IMR-90 (cell line): ENCODE measurements at regions not wholly inside any gene's neighbourhood (a gene's known extent, or its start where the extent isn't known, plus 50 kb on each side); places are given as distances from the start of the nearest gene placed in this dataset.
A peak's percentile ranks its signal among the peaks of the same experiment; 100 is the strongest.

Source experiments
- ATAC-seq: fragments of 200-7000 bp; cut with Tn5 transposase; 2 replicates; pipeline ENCODE4 v1.9.1; 2020; ENCODE audit warnings: low read depth, mild to moderate bottlenecking, moderate library complexity
- BruUV-seq: library from RNA; stranded (reverse); fragments of 400-500 nt; replicated peaks from 2 replicates; lab custom pipeline; 2021; lab: Mats Ljungman, UMichigan
- CTCF ChIA-PET: fragments of 300-600 bp; formaldehyde crosslinking; extraction: SDS; loops from one replicate; lab custom pipeline; 2021; ENCODE audit warnings: antibody characterized with exemption; lab: Yijun Ruan, JAX
- POLR2A ChIA-PET: fragments of 300-600 bp; sonication (Branson Sonifier 250); formaldehyde crosslinking; loops from one replicate; lab custom pipeline; 2022; ENCODE audit warnings: antibody characterized with exemption; ENCODE audit not compliant: unreplicated experiment; lab: Charles Lee
- DNase-seq: peaks from one replicate; pipeline ENCODE4 v3.0.0; 2013
- H2AFZ ChIP-seq: replicated peaks from 2 replicates; pipeline ENCODE3; 2013; ENCODE audit warnings: low read length, mild to moderate bottlenecking; ENCODE audit not compliant: poor library complexity
- H2AK5ac ChIP-seq: 2 replicates; pipeline ENCODE4 v1.6.1; 2013; ENCODE audit warnings: low read depth, low read length, inconsistent platforms
- H2AK9ac ChIP-seq: replicated peaks from 2 replicates; pipeline ENCODE3; 2013; ENCODE audit warnings: mild to moderate bottlenecking, low read depth, low read length, moderate library complexity; ENCODE audit not compliant: poor library complexity
- H2BK120ac ChIP-seq: 2 replicates; pipeline ENCODE4 v1.6.1; 2013; ENCODE audit warnings: low read depth, low read length, inconsistent platforms
- H2BK15ac ChIP-seq: 3 replicates; pipeline ENCODE4 v1.6.1; 2013; ENCODE audit warnings: low read depth, low read length, inconsistent platforms
- H2BK20ac ChIP-seq: 2 replicates; pipeline ENCODE4 v1.6.1; 2013; ENCODE audit warnings: low read depth, mild to moderate bottlenecking, inconsistent platforms, low read length, moderate library complexity
- H2BK5ac ChIP-seq: 2 replicates; pipeline ENCODE4 v1.6.1; 2013; ENCODE audit warnings: mild to moderate bottlenecking, low read depth, low read length, inconsistent platforms; ENCODE audit not compliant: poor library complexity, severe bottlenecking
- H3K14ac ChIP-seq: replicated peaks from 2 replicates; pipeline ENCODE4 v1.6.1; 2013; ENCODE audit warnings: low read depth, low read length, inconsistent platforms
- H3K18ac ChIP-seq: 2 replicates; pipeline ENCODE4 v1.6.1; 2013; ENCODE audit warnings: low read depth, low read length, control low read depth
- H3K23ac ChIP-seq: 2 replicates; pipeline ENCODE4 v1.6.1; 2013; ENCODE audit warnings: low read depth, low read length, inconsistent platforms
- H3K27ac ChIP-seq: 2 replicates; pipeline ENCODE4 v1.5.1; 2013; ENCODE audit warnings: mild to moderate bottlenecking, control low read depth, low read length; ENCODE audit not compliant: insufficient read depth
- H3K27me3 ChIP-seq: 2 replicates; pipeline ENCODE4 v1.6.1; 2013; ENCODE audit warnings: low read length; ENCODE audit not compliant: control insufficient read depth, insufficient read depth
- H3K36me3 ChIP-seq: 2 replicates; pipeline ENCODE4 v1.6.1; 2013; ENCODE audit warnings: low read length, mixed read lengths; ENCODE audit not compliant: control insufficient read depth, insufficient read depth
- H3K4ac ChIP-seq: 2 replicates; pipeline ENCODE4 v1.6.1; 2013; ENCODE audit warnings: low read depth, low read length, inconsistent platforms
- H3K4me1 ChIP-seq: 2 replicates; pipeline ENCODE4 v1.6.1; 2013; ENCODE audit warnings: low read length, mixed read lengths; ENCODE audit not compliant: control insufficient read depth, insufficient read depth
- H3K4me2 ChIP-seq: 2 replicates; pipeline ENCODE4 v1.6.1; 2013; ENCODE audit warnings: low read depth, mild to moderate bottlenecking, control low read depth, low read length, moderate library complexity
- H3K4me3 ChIP-seq: 2 replicates; pipeline ENCODE4 v1.5.1; 2013; ENCODE audit warnings: low read depth, mild to moderate bottlenecking, control low read depth, low read length, moderate library complexity; ENCODE audit not compliant: insufficient read depth
- H3K56ac ChIP-seq: 2 replicates; pipeline ENCODE4 v1.6.1; 2013; ENCODE audit warnings: low read length, inconsistent platforms; ENCODE audit not compliant: insufficient read depth; ENCODE audit errors: extremely low read depth
- H3K79me1 ChIP-seq, 2 experiments: 2 replicates each; pipeline ENCODE4 v1.6.1; 2013; ENCODE audit warnings: low read length in 2 of 2, inconsistent platforms in 1 of 2, low read depth in 1 of 2
- H3K9ac ChIP-seq: 2 replicates; pipeline ENCODE4 v1.6.1; 2013; ENCODE audit warnings: low read depth, low read length, control low read depth
- H3K9me1 ChIP-seq: 2 replicates; pipeline ENCODE4 v1.6.1; 2013; ENCODE audit warnings: low read length, inconsistent platforms; ENCODE audit not compliant: insufficient read depth
- H3K9me3 ChIP-seq: 2 replicates; pipeline ENCODE4 v1.6.1; 2013; ENCODE audit warnings: low read length; ENCODE audit not compliant: control insufficient read depth, insufficient read depth
- H4K20me1 ChIP-seq: 2 replicates; pipeline ENCODE4 v1.6.1; 2013; ENCODE audit warnings: low read length, inconsistent platforms; ENCODE audit not compliant: insufficient read depth
- H4K5ac ChIP-seq: 2 replicates; pipeline ENCODE4 v1.6.1; 2013; ENCODE audit warnings: mild to moderate bottlenecking, low read depth, low read length, control low read depth
- H4K8ac ChIP-seq, 2 experiments: 2 replicates each; pipeline ENCODE4 v1.6.1; 2013; ENCODE audit warnings: low read depth in 2 of 2, low read length in 2 of 2, control low read depth in 1 of 2, inconsistent platforms in 1 of 2
- H4K91ac ChIP-seq: 2 replicates; pipeline ENCODE4 v1.6.1; 2013; ENCODE audit warnings: low read depth, low read length, inconsistent platforms; ENCODE audit not compliant: insufficient read depth
- BHLHE40 ChIP-seq: fragments of 150-350 bp; IDR thresholded peaks from 2 replicates; pipeline ENCODE4 v1.6.1; 2016; ENCODE audit warnings: mild to moderate bottlenecking, low read depth, low read length
- CEBPB ChIP-seq: IDR thresholded peaks from 2 replicates; pipeline ENCODE4 v1.6.1; 2012; ENCODE audit warnings: low read depth, low read length, improper control_type of control experiment
- CHD1 ChIP-seq: IDR thresholded peaks from 2 replicates; pipeline ENCODE4 v1.6.1; 2012; ENCODE audit warnings: low read depth, low read length, improper control_type of control experiment
- FOS ChIP-seq: fragments of 150-350 bp; IDR thresholded peaks from 2 replicates; pipeline ENCODE4 v1.6.1; 2016; ENCODE audit warnings: low read depth, low read length
- MAFK ChIP-seq: IDR thresholded peaks from 2 replicates; pipeline ENCODE4 v1.6.1; 2012; ENCODE audit warnings: low read depth, low read length, improper control_type of control experiment
- MAZ ChIP-seq: IDR thresholded peaks from 2 replicates; pipeline ENCODE4 v1.6.1; 2012; ENCODE audit warnings: low read depth, mild to moderate bottlenecking, low read length, improper control_type of control experiment, moderate library complexity, borderline replicate concordance
- MXI1 ChIP-seq: IDR thresholded peaks from 2 replicates; pipeline ENCODE4 v1.6.1; 2012; ENCODE audit warnings: low read depth, mild to moderate bottlenecking, low read length, moderate library complexity, borderline replicate concordance
- NFE2L2 ChIP-seq: fragments of 150-350 bp; IDR thresholded peaks from 2 replicates; pipeline ENCODE4 v1.6.1; 2016; ENCODE audit warnings: low read depth, mild to moderate bottlenecking, low read length
- POLR2A ChIP-seq: IDR thresholded peaks from 2 replicates; pipeline ENCODE4 v1.6.1; 2012; ENCODE audit warnings: mild to moderate bottlenecking, low read depth, low read length
- RAD21 ChIP-seq: IDR thresholded peaks from 2 replicates; pipeline ENCODE4 v1.6.1; 2012; ENCODE audit warnings: low read length, improper control_type of control experiment
- RCOR1 ChIP-seq: IDR thresholded peaks from 2 replicates; pipeline ENCODE4 v1.6.1; 2012; ENCODE audit warnings: mild to moderate bottlenecking, low read length, improper control_type of control experiment; ENCODE audit not compliant: insufficient replicate concordance
- RFX5 ChIP-seq: IDR thresholded peaks from 2 replicates; pipeline ENCODE4 v1.8.0; 2012; ENCODE audit warnings: low read depth, mild to moderate bottlenecking, low read length, moderate library complexity
- SMC3 ChIP-seq: fragments of 150-350 bp; IDR thresholded peaks from 2 replicates; pipeline ENCODE4 v1.6.1; 2016; ENCODE audit warnings: low read depth, mild to moderate bottlenecking, antibody characterized with exemption, low read length, moderate library complexity
- WGBS, 2 experiments: methylation state at CpG; one replicate each; pipeline versions ENCODE4 v1.1.5 to v1.1.7; 2013; ENCODE audit warnings: missing lambda C conversion rate in 2 of 2; ENCODE audit not compliant: insufficient read length in 1 of 2; ENCODE audit errors: extremely low coverage in 2 of 2; 5-methylcytosine and 5-hydroxymethylcytosine counted together
- dilution Hi-C: fragments of 300-500 bp; cut with HindIII; formaldehyde crosslinking; loops from one replicate; pipeline ENCODE4 v1.14.3; 2018; ENCODE audit warnings: low sequenced_read_pairs; ENCODE audit not compliant: unreplicated experiment
- in situ Hi-C: fragments of 300-500 bp; cut with MboI; formaldehyde crosslinking; loops from 3 replicates; pipeline ENCODE4 v1.14.3; 2019; ENCODE audit warnings: low sequenced_read_pairs, inconsistent platforms, mixed read lengths
- intact Hi-C: fragments of 100-400 bp; cut with micrococcal nuclease; formaldehyde crosslinking; loops from 2 replicates; pipeline ENCODE4 v1.10.0; 2022
- TF ChIP-seq, protein P1 (sequence below): conservative IDR thresholded peaks from 2 replicates; pipeline ENCODE4 v1.5.1; 2012; ENCODE audit warnings: mild to moderate bottlenecking, low read depth, low read length, improper control_type of control experiment
- TF ChIP-seq, protein P2 (sequence below): fragments of 150-350 bp; IDR thresholded peaks from 2 replicates; pipeline ENCODE4 v1.6.1; 2017; ENCODE audit warnings: mild to moderate bottlenecking, antibody characterized with exemption, low read length, low read depth

GRCh38 chr13:26872525-26873385, 112.2 kb upstream of the GPR12 start:
- H4K91ac ChIP-seq: no peak overlapping the region
- H3K14ac ChIP-seq: no peak overlapping the region
- H2BK5ac ChIP-seq: no peak overlapping the region
- H2BK15ac ChIP-seq: no peak overlapping the region
- ChIA-PET POLR2A (no interaction called here), CTCF (interaction anchor here (0.9 to 1.7 kb wide), 3 partner anchors 13 to 166 kb away, joined by 3 to 4 read pairs (median 4); no protein-coding TSS in a partner anchor)
- no peak overlapping the region for H3K9ac ChIP-seq
- no peaks in the 10 kb centered on the region for H3K27me3 ChIP-seq
- H4K20me1 ChIP-seq: no peaks in the 10 kb centered on the region
- H3K4me2 ChIP-seq: no peak overlapping the region
- dilution Hi-C loops: no loop called here
- no peaks in the 10 kb centered on the region for H3K4me1 ChIP-seq
- DNase-seq (peak; percentile 31), ATAC-seq (peak; percentile 65; the same call in 1 of the 2 replicates)
- no peak overlapping the region for H3K4ac ChIP-seq
- H2AK9ac ChIP-seq: no peak overlapping the region
- no peak overlapping the region for H3K56ac ChIP-seq
- no peak overlapping the region for H3K23ac ChIP-seq
- no peak overlapping the region for H4K8ac ChIP-seq
- no peak overlapping the region for H3K4me3 ChIP-seq
- intact Hi-C loops: loop anchor here (1.0 kb wide), 1 partner anchor 165 kb away; no protein-coding TSS in a partner anchor
- H3K79me1 ChIP-seq: no peaks in the 10 kb centered on the region
- no peak overlapping the region for H2AK5ac ChIP-seq
- H2BK120ac ChIP-seq: no peak overlapping the region
- H2AFZ ChIP-seq: no peak overlapping the region
- H2BK20ac ChIP-seq: no peak overlapping the region
- H3K36me3 ChIP-seq: no peaks in the 10 kb centered on the region
- H3K9me3 ChIP-seq: no peaks in the 10 kb centered on the region; the same call in 1 of the 2 replicates
- BruUV-seq: no TSS peak
- 39% methylated on average over 11 of the region's 28 CpGs; no CpG with 5 or more reads in 1 of the 2 experiments for WGBS, 2 experiments
- no peaks in the 10 kb centered on the region for H3K9me1 ChIP-seq
- no peak overlapping the region for H3K27ac ChIP-seq
- H3K18ac ChIP-seq: no peak overlapping the region
- H4K5ac ChIP-seq: no peak overlapping the region
- in situ Hi-C loops: no loop called here
- no peak for TF ChIP-seq CHD1
- TF ChIP-seq, protein P1, sequence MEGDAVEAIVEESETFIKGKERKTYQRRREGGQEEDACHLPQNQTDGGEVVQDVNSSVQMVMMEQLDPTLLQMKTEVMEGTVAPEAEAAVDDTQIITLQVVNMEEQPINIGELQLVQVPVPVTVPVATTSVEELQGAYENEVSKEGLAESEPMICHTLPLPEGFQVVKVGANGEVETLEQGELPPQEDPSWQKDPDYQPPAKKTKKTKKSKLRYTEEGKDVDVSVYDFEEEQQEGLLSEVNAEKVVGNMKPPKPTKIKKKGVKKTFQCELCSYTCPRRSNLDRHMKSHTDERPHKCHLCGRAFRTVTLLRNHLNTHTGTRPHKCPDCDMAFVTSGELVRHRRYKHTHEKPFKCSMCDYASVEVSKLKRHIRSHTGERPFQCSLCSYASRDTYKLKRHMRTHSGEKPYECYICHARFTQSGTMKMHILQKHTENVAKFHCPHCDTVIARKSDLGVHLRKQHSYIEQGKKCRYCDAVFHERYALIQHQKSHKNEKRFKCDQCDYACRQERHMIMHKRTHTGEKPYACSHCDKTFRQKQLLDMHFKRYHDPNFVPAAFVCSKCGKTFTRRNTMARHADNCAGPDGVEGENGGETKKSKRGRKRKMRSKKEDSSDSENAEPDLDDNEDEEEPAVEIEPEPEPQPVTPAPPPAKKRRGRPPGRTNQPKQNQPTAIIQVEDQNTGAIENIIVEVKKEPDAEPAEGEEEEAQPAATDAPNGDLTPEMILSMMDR: peak; percentile 53
- no peak for TF ChIP-seq POLR2A
- no peak for TF ChIP-seq RFX5
- peak; percentile 39 for TF ChIP-seq RAD21
- TF ChIP-seq CEBPB: no peak
- TF ChIP-seq MAZ: no peak
- no peak for TF ChIP-seq NFE2L2
- TF ChIP-seq MAFK: no peak
- no peak for TF ChIP-seq MXI1
- TF ChIP-seq, protein P2, sequence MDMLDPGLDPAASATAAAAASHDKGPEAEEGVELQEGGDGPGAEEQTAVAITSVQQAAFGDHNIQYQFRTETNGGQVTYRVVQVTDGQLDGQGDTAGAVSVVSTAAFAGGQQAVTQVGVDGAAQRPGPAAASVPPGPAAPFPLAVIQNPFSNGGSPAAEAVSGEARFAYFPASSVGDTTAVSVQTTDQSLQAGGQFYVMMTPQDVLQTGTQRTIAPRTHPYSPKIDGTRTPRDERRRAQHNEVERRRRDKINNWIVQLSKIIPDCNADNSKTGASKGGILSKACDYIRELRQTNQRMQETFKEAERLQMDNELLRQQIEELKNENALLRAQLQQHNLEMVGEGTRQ: no peak
- TF ChIP-seq FOS: no peak
- no peak for TF ChIP-seq RCOR1
- no peak for TF ChIP-seq BHLHE40
- TF ChIP-seq SMC3: peak; percentile 45; the same call in 1 of the 2 replicates
